Large intestine (tissue), 3 donors: ENCODE measurements at regions not wholly inside any gene's neighbourhood (a gene's known extent, or its start where the extent isn't known, plus 50 kb on each side); places are given as distances from the start of the nearest gene placed in this dataset.

Experiments used
- DNase-seq, 2 donors: peaks; one replicate each; pipeline versions ENCODE4 v3.0.0 to v3.0.0-alpha.2; 2013
- H3K27ac ChIP-seq: one replicate; pipeline ENCODE4 v1.5.1; 2013; ENCODE audit warnings: low read length
- H3K27me3 ChIP-seq: 2 replicates; pipeline ENCODE4 v1.6.1; 2013; ENCODE audit warnings: low read length; ENCODE audit not compliant: control insufficient read depth, insufficient read depth
- H3K36me3 ChIP-seq: 2 replicates; pipeline ENCODE4 v1.6.1; 2013; ENCODE audit warnings: low read length; ENCODE audit not compliant: control insufficient read depth, insufficient read depth
- H3K4me1 ChIP-seq: one replicate; pipeline ENCODE4 v1.6.1; 2013; ENCODE audit warnings: low read length; ENCODE audit not compliant: control insufficient read depth, insufficient read depth
- H3K4me3 ChIP-seq: one replicate; pipeline ENCODE4 v1.5.1; 2013; ENCODE audit warnings: low read length
- H3K9me3 ChIP-seq: one replicate; pipeline ENCODE4 v1.6.1; 2013; ENCODE audit warnings: mild to moderate bottlenecking, low read depth, low read length, moderate library complexity; ENCODE audit not compliant: control insufficient read depth
- WGBS: methylation state at CpG from one replicate; pipeline ENCODE4 v1.1.5; 2013; ENCODE audit warnings: low lambda C conversion rate; ENCODE audit not compliant: insufficient coverage; 5-methylcytosine and 5-hydroxymethylcytosine counted together

- Histone ChIP-seq H3K4me1 (no peaks in the 10 kb centered on the region), H3K27me3 (no peaks in the 10 kb centered on the region), H3K36me3 (no peaks in the 10 kb centered on the region), H3K9me3 (no peaks in the 10 kb centered on the region), H3K4me3 (no peak overlapping the region), H3K27ac (no peak overlapping the region)
- WGBS, result 92% methylated on average over 3 of the region's 3 CpGs
- no peak for DNase-seq
These were observed 446.2 kb downstream of the FAT4 start for GRCh38 chr4:125760956-125761355.

DNA sequence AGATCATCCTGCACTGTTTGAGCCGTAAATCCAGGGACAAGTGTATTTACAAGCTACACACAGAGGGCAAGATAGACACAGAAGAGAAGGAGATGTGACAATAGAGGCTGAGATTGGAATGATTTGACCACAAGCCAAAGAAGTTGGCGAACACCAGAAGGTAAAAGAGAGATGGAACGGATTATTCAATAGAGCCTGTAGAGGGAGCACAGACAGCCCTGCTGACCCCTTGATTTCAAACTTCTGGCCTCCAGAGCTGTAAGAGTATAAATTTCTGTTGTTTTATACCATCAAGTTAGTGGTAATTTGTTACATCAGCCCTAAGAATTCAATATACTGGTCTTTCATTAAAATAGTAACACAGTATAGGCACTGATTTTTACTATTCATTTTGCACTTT, 447.8 kb downstream of the FAT4 start:
- 50% methylated on average over 2 of the region's 3 CpGs for WGBS

DNA sequence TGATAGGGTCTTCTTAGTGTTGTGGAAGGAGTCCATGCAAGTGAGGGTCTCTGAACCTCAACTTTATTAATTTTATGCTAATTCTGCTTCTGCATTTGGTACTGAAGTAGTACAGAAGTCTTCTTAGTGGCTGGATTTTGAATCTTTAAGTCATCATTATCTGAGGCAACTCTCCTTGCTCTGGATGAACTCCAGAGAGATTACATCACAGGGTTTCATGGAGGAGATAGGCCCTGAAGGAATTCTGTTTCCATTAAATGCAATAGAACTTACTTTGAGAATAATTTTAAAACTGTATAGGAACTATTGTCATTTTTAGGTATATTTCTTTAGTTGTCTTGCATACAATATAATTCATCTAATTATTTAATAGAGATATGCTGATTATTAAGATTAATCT, 451.2 kb downstream of the FAT4 start:
- DNase-seq, result no peak
- Histone ChIP-seq H3K4me3 (no peak overlapping the region), H3K9me3 (no peaks in the 10 kb centered on the region), H3K27me3 (no peaks in the 10 kb centered on the region), H3K36me3 (no peaks in the 10 kb centered on the region), H3K4me1 (no peaks in the 10 kb centered on the region), H3K27ac (no peak overlapping the region)

More for the DNA sequence above, 447.8 kb downstream of the FAT4 start:
- H3K27me3 ChIP-seq, result no peaks in the 10 kb centered on the region
- H3K4me1 ChIP-seq, result no peaks in the 10 kb centered on the region
- no peaks in the 10 kb centered on the region for H3K36me3 ChIP-seq
- H3K4me3 ChIP-seq, result no peak overlapping the region
- no peaks in the 10 kb centered on the region for H3K9me3 ChIP-seq
- H3K27ac ChIP-seq, result no peak overlapping the region
- DNase-seq, result no peak

DNA sequence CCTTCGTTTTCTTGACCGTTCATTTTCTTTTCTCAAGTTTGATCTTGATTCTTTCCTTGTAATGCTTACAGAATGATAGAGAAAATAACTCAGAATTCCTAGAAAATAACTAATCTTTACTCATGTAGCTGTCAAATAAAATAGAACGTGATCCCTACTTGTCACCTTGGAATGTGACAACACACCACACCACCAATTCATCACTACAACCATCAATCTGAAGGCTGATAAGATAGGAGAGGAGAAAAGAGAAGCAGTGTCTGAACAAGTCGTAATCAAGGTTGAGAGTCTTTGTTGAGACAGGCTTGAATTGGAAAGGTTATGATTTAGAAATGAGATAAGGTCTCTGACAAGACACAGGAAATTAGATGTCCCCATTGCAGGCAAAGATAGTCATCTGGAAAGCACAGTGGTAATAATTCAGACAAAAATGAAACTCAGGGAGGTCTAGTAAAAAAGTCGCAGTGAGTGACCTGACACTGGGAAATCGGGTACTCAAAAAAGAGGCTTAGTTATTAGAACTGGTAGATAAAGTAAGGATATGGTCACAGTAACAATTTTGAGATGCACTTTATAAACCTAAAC, 456.2 kb downstream of the FAT4 start:
- Histone ChIP-seq H3K4me3 (no peak overlapping the region), H3K4me1 (no peaks in the 10 kb centered on the region), H3K9me3 (no peaks in the 10 kb centered on the region), H3K27ac (no peak overlapping the region), H3K36me3 (no peaks in the 10 kb centered on the region), H3K27me3 (no peaks in the 10 kb centered on the region)
- WGBS, result 56% methylated on average over 3 of the region's 6 CpGs
- DNase-seq, result no peak

- no peak for DNase-seq
- 88% methylated on average over 1 of the region's 1 CpG for WGBS
- no peaks in the 10 kb centered on the region for H3K4me1 ChIP-seq
- no peaks in the 10 kb centered on the region for H3K36me3 ChIP-seq
- no peaks in the 10 kb centered on the region for H3K27me3 ChIP-seq
- H3K27ac ChIP-seq, result no peak overlapping the region
- peaks cover 7% of the 10 kb centered on the region for H3K9me3 ChIP-seq
- H3K4me3 ChIP-seq, result no peak overlapping the region
These were observed 457.9 kb downstream of the FAT4 start for GRCh38 chr4:125772680-125773079.

DNA sequence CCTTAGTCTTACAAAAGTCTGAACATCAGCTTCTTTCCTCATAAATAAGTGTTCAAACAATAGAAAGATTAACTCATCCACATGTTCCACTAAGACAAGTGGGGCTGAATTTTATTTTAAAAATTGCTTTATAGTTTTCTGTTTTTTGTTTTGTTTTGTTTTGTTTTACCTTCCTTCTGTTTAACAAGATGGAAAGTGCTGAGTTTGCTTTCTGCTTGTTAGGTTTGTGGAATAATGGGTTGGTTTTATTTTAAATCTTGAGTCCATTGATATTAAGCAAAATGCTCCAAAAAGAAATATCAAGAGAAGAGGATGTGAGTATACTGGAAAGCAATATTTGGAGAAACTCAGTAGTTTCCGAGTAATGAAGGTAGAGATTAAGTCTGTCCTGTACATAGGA, 458.7 kb downstream of the FAT4 start:
- Histone ChIP-seq H3K4me3 (no peak overlapping the region), H3K4me1 (no peaks in the 10 kb centered on the region), H3K27ac (no peak overlapping the region), H3K27me3 (no peaks in the 10 kb centered on the region), H3K9me3 (peaks cover 7% of the 10 kb centered on the region), H3K36me3 (no peaks in the 10 kb centered on the region)
- 100% methylated on average over 1 of the region's 1 CpG for WGBS
- no peak for DNase-seq

GRCh38 chr4:125773931-125774330, 459.2 kb downstream of the FAT4 start:
- H3K36me3 ChIP-seq, result no peaks in the 10 kb centered on the region
- no CpG with 5 or more reads among the region's 2 CpGs for WGBS
- DNase-seq, result no peak

DNA sequence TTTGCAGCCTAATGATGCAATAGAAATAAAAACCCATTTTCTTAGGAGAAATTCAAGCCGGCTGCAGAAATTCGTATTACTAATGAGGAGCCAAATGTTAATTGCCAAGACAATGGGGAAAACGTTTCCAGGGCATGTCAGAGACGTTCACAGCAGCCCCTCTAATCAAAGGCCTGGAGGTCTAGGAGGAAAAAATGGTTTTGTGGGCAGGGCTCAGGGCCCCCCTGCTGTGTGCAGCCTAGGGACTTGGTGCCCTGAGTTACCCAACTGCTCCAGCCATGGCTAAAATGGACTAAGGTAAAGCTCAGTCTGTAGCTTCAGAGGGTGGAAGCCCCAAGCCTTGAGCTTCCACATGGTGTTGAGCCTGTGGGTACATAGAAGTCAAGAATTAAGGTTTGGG, 461.4 kb downstream of the FAT4 start:
- Histone ChIP-seq H3K4me3 (no peak overlapping the region), H3K27me3 (no peaks in the 10 kb centered on the region), H3K9me3 (peaks cover 7% of the 10 kb centered on the region), H3K36me3 (no peaks in the 10 kb centered on the region), H3K27ac (no peak overlapping the region), H3K4me1 (no peaks in the 10 kb centered on the region)
- DNase-seq, result no peak
- 100% methylated on average over 2 of the region's 4 CpGs for WGBS

More at GRCh38 chr4:125773931-125774330, 459.2 kb downstream of the FAT4 start:
- H3K9me3 ChIP-seq, result peaks cover 7% of the 10 kb centered on the region
- H3K27ac ChIP-seq, result no peak overlapping the region
- no peaks in the 10 kb centered on the region for H3K4me1 ChIP-seq
- no peak overlapping the region for H3K4me3 ChIP-seq
- no peaks in the 10 kb centered on the region for H3K27me3 ChIP-seq

GRCh38 chr4:125780164-125780563, 465.4 kb downstream of the FAT4 start:
- Histone ChIP-seq H3K36me3 (no peaks in the 10 kb centered on the region), H3K4me3 (no peak overlapping the region), H3K9me3 (peaks cover 7% of the 10 kb centered on the region), H3K27me3 (no peaks in the 10 kb centered on the region), H3K27ac (no peak overlapping the region), H3K4me1 (no peaks in the 10 kb centered on the region)
- DNase-seq, result no peak

DNA sequence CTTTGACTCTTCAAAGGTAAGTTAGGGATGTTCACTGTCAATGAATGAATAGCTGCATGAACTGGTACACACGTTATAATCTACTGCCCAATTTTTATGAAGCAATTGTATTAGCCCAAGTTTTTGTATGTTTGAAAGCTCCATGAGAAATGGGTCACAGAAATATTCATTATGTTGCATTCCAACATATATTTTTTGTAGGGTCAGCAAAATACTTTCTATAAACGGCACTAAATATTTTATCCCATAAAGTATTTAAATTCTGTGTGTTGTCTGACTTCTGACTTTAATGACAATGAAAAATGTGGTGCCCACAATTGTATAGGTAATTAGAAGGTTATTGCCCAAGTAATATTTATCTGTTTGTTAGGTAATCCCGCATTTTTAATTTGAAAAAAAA, 466.0 kb downstream of the FAT4 start:
- Histone ChIP-seq H3K4me3 (no peak overlapping the region), H3K27me3 (no peaks in the 10 kb centered on the region), H3K27ac (no peak overlapping the region), H3K4me1 (no peaks in the 10 kb centered on the region), H3K9me3 (peaks cover 7% of the 10 kb centered on the region), H3K36me3 (no peaks in the 10 kb centered on the region)
- DNase-seq, result no peak
- WGBS, result 76% methylated on average over 3 of the region's 3 CpGs

- H3K4me1 ChIP-seq, result no peaks in the 10 kb centered on the region
- H3K9me3 ChIP-seq, result peaks cover 1% of the 10 kb centered on the region
- 29% methylated on average over 1 of the region's 4 CpGs for WGBS
- no peaks in the 10 kb centered on the region for H3K36me3 ChIP-seq
- H3K27ac ChIP-seq, result no peak overlapping the region
- no peaks in the 10 kb centered on the region for H3K27me3 ChIP-seq
- DNase-seq, result no peak
- H3K4me3 ChIP-seq, result no peak overlapping the region
These were observed 466.9 kb downstream of the FAT4 start for GRCh38 chr4:125781651-125782050.
